ENCODE measurements at regions not wholly inside any gene's neighbourhood (a gene's known extent, or its start where the extent isn't known, plus 50 kb on each side); places are given as distances from the start of the nearest gene placed in this dataset.

DNA sequence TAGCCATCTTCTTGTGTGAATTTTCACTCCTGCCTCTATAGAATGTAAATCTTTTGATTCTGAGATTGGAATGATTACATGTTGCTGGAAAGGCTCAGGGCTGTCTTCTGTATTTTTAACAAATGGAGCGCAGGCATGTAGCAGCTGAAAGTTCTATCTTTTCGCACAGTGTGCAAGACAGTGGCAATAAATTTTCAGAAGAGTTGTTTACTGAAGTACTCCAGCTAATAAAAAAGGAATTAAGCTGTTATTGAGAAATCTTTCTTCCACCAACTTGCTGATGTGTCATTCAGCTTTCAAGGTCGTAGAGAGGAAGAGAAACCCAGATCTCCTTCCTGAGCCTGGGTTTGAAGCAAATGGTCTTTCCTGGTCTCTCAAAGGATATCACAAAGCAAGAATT is 122.0 kb upstream of the PUDP start:
- no peak for ATAC-seq

- no peak for ATAC-seq
Observed at GRCh38 chrX:7269589-7269988, 121.6 kb upstream of the PUDP start.

DNA sequence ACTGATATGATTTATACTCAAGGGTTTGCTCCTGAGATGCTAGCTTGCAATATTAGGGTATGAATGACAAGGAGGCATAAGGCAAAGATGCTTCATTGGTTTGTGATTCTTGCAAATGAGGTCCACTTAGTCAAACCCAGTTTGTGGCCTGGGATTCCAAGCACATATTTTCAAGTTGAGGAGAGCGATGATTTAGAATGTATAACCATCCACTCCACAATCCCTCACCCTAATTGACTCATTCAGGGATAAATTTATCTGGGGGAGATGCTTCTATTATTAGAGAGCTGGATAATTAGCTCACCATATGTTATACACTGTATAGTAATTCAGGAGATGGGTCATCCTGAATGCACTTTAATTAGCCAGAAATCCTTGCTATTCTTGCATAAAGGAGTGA is 118.3 kb upstream of the PUDP start:
- no peak for ATAC-seq

GRCh38 chrX:7264399-7264798 is 116.4 kb upstream of the PUDP start:
- no peak for ATAC-seq

GRCh38 chrX:7263961-7264360 is 116.0 kb upstream of the PUDP start:
- peak; percentile 90 for ATAC-seq

DNA sequence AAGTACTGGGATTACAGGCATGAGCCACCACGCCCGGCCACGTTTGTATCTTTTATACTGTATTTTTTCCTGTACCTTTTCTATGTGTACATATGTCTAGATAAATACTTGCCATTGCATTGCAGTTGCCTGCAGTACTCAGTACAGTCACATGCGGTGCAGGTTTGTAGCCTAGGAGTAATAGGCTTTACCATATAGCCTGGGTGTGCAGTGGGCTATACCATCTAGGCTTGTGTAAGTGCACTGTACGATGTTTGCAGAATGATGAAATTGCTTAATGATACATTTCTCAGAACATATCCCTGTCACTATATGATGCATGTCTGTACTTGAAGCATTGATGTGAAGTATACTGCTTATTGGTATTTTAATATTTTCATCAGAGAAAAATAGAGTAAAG is 115.4 kb upstream of the PUDP start:
- peak; percentile 90 for ATAC-seq

GRCh38 chrX:7262551-7262950 is 114.6 kb upstream of the PUDP start:
- ATAC-seq, result no peak

- ATAC-seq, result no peak
Observed at GRCh38 chrX:7261672-7262332, 113.8 kb upstream of the PUDP start.

DNA sequence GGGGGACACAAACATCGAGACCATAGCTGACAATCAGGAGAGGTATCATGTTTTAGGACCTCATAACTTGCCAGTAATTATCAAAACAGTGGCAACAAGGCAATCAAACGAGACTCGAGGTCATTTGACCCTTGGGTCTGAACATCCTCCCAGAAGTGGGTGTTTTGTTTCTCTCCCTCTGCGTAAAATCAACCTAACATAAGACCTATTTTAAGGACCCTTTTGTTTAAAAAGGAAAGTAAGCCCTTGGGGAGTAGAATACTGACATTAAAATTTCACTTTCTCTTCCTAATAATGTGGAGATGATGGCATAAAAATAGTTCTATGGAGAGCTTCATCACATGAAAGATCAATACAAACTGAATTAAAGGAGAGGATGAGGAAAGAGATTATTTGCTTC is 106.2 kb upstream of the PUDP start:
- no peak for ATAC-seq

DNA sequence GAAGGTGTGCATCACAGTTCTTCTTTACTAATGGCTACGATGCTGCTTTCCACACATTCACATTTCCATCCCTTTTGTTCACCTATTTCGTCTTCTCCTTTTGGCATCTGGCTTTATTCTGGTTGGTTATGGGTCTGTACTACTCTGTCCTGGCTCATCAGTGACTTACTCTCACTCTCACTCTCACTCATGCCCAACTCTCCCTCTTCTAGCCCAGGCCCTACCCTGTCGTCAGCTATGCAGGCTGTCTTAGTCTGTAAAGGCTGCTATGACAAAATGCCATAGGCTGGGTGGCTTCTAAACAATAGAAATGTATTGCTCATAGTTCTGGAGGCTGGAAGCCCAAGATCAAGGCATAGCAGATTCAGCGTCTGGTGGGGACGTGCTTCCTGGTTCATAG is 105.6 kb upstream of the PUDP start:
- peak; percentile 15 for ATAC-seq

DNA sequence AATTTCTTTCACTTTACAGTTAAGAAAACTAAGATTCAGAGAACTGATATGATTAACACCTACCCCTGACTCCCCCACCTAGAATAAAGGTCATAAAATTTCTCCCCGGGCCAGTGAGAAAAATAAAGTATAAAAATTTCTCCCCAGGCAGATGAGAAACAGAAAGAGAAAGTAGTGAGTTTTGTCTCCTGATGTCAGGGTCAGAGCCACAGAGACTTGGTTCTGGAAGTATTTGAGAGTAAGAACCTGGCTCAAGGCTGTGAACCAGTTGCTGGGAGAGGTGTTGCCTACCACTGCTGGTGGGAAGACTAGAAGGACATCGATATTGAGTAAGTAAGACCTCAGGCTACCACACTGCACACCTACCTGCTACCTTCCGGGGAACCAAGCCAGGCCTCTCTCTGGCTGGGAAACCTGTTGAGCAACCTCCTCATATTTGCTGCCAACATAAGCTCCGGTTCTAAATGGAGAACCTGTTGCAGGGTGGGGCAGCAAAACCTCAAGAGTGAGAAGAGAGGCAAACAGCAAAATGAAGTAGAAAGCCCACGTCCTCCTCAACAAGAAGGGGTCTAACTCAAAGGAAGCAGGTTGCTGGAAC is 104.2 kb upstream of the PUDP start:
- ATAC-seq, result peak; percentile 97

GRCh38 chrX:7247346-7247745 is 99.4 kb upstream of the PUDP start:
- no peak for ATAC-seq

- ATAC-seq, result no peak
Observed at GRCh38 chrX:7244405-7244804, 96.5 kb upstream of the PUDP start.

DNA sequence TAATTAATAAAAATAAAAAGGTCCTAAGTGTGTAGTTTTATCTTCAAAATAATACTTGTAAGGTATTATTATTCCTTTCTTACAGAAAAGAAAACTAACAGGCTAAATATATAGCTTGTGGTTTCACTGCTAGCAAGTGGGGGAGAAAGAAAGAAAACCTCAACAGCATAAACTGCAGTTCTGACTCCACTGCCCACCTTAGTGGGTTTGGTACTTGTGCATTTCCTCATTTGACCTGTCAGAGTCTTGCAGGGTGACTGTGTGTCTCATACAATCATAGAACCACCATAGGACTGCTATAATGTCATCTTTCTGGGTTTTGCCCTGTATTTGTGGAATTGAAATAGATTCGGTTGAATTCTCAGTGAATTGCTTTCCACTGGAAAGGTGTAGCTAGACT is 94.7 kb upstream of the PUDP start:
- no peak for ATAC-seq

- no peak for ATAC-seq
Observed at GRCh38 chrX:7240929-7241328, 93.0 kb upstream of the PUDP start.

DNA sequence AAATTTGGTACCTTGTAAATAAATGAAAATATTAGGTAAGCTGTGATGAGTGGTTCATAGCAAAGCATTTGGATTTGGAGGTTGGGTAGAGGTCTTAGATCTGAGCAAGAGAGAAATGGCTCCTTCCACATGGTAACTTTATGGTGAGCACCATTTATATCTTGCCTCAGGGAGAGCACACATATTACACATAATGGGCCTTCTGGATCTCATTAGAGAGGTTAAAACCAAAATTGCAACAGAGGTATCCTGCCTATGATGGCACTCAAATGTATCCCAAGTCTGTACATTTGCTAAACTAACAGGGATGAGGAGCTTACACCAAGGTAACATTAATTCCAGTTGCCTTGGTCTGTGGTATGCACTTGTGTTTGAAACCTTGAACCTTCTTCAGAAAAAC is 87.1 kb upstream of the PUDP start:
- no peak for ATAC-seq

- no peak for ATAC-seq
Observed at GRCh38 chrX:7233580-7234406, 85.8 kb upstream of the PUDP start.

DNA sequence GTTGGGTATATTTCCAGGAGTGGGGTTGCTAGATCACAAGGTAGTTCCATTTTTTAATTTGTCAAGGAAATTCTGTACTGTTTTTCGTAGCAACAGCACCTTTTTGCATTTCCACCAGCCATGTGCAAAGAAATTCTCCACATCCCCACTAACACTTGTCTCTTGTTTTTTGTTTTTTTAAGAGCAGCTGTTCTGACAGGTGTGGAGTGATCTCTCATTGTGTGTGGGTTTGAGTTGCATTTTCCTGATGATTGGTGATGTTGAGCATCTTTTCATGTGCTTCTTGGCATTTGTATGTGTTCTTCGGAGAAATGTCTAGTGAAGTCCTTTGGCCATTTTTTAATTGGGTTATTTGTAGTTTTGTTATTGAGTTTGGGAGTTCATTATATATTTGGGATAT is 80.3 kb upstream of the PUDP start:
- no peak for ATAC-seq

GRCh38 chrX:7225338-7225737 is 77.4 kb upstream of the PUDP start:
- no peak for ATAC-seq

GRCh38 chrX:7223271-7223670 is 75.3 kb upstream of the PUDP start:
- no peak for ATAC-seq

DNA sequence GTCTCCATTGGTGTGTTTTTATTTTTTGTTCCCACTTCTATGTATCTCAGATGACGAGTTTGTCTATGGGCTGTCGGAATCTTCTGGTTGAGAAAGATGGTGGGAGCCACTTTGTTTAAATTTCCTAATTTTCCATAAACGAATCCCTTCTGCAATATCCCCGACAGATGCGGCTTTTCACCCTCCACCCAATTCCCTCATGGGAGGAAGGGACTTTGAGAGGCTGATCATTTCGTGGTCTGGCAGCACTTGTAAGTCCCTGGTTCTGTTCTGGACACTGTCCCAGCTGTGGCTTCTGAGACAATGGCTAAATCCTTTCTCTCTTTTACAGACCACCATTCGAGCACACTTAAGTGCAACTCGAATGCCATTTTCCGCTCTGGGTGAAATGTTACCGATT is 72.2 kb upstream of the PUDP start:
- no peak for ATAC-seq

GRCh38 chrX:7219153-7219705 is 71.3 kb upstream of the PUDP start:
- ATAC-seq, result no peak

DNA sequence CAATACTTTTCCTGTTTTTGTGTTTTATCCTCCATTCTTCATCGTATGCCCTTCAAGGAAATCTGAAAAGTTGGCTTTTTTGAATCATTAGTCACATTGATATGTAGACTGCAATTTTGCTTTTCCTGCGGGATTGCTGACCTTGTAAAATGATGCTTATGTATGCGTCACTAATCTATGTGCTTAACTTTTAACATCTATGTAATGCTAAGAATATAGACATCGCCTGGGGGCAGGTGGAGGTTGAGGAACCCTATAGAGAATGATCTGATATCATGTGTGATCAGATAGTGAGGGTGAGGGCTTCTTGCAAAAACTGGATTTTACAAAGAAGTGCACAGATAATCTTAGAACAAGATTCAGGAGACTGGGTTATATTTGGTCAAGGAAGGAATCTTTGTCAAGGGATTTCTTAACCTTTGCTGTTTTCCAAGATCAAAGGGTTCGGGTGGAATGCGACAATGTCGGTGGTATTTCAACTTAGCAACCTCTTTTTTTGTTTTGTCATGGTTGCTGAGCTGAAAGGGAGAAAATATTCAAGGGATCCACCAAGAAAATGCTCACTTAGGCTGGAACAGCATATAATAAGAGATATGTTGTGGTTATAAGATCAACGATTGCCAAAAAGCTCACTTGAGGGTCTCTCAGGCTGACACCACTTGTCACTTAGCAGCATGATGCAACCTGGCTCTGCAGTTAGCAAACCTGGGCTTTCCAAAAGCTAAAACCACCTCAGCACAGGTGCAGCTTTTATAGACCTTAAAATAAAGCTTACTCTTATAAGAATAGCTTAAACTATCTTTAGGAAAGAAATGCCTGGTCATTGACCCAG is 70.6 kb upstream of the PUDP start:
- no peak for ATAC-seq
